Endothelial cell of umbilical vein (primary cell): ENCODE measurements at regions not wholly inside any gene's neighbourhood (a gene's known extent, or its start where the extent isn't known, plus 50 kb on each side); places are given as distances from the start of the nearest gene placed in this dataset.

Experiments used
- BruUV-seq: library from RNA; stranded (reverse); fragments of 400-500 nt; replicated peaks from 2 replicates; lab custom pipeline; 2021; lab: Mats Ljungman, UMichigan
- CTCF ChIA-PET: fragments of 300-600, 350-600 bp; sonication (Branson Sonifier 250); formaldehyde crosslinking; loops from one replicate; lab custom pipeline; 2021; ENCODE audit warnings: antibody characterized with exemption, inconsistent platforms; lab: Charles Lee
- POLR2A ChIA-PET: fragments of 300-600, 350-600 bp; sonication (Branson Sonifier 250); formaldehyde crosslinking; loops from one replicate; lab custom pipeline; 2021; ENCODE audit warnings: antibody characterized with exemption, inconsistent platforms; lab: Charles Lee
- DNase-seq: peaks from one replicate; pipeline ENCODE4 v3.0.0-alpha.2; 2011; ENCODE audit warnings: low read depth, low spot score
- FAIRE-seq: peaks from 2 replicates; lab custom pipeline; 2011; peaks lifted over from hg19 to GRCh38; lab: Jason Lieb, UNC
- H2AFZ ChIP-seq: 2 replicates; pipeline ENCODE4 v1.6.0; 2012; ENCODE audit warnings: low read depth, low read length, control low read depth, inconsistent platforms
- H3K27ac ChIP-seq: 2 replicates; pipeline ENCODE4 v1.5.1; 2011; ENCODE audit warnings: low read depth, mild to moderate bottlenecking, control low read depth, low read length, moderate library complexity; ENCODE audit not compliant: insufficient read depth
- H3K27me3 ChIP-seq, 2 experiments: 2 replicates each; pipeline versions ENCODE4 v1.6.0 to v1.6.1; 2011; ENCODE audit warnings: low read length in 2 of 2, mixed read lengths in 1 of 2; ENCODE audit not compliant: control insufficient read depth in 2 of 2, insufficient read depth in 2 of 2
- H3K36me3 ChIP-seq, 2 experiments: 2 replicates in 1 of 2; 3 replicates in 1 of 2; pipeline ENCODE4 v1.5.1; 2011; ENCODE audit warnings: low read length in 2 of 2, mild to moderate bottlenecking in 1 of 2, moderate library complexity in 1 of 2; ENCODE audit not compliant: control insufficient read depth in 2 of 2, insufficient read depth in 2 of 2; ENCODE audit errors: extremely low read depth in 1 of 2
- H3K4me1 ChIP-seq: 3 replicates; pipeline ENCODE4 v1.5.1; 2011; ENCODE audit warnings: mild to moderate bottlenecking, low read length; ENCODE audit not compliant: control insufficient read depth, insufficient read depth; ENCODE audit errors: extremely low read depth
- H3K4me2 ChIP-seq: 2 replicates; pipeline ENCODE4 v1.6.1; 2011; ENCODE audit warnings: low read length, control low read depth, mixed read lengths; ENCODE audit not compliant: insufficient read depth
- H3K4me3 ChIP-seq, 3 experiments: fragments of 200-600 bp in 1 of 3; sonication (generic), shearing (Covaris generic) in 1 of 3; replicated peaks in 1 of 3; 2 replicates each; pipeline ENCODE4 v1.5.1; 2011 to 2016; ENCODE audit warnings: control low read depth in 3 of 3, low read length in 3 of 3, mild to moderate bottlenecking in 2 of 3, inconsistent platforms in 1 of 3, low read depth in 1 of 3, moderate library complexity in 1 of 3; ENCODE audit not compliant: insufficient read depth in 1 of 3
- H3K79me2 ChIP-seq: 2 replicates; pipeline ENCODE4 v1.6.0; 2012; ENCODE audit warnings: low read length, inconsistent platforms; ENCODE audit not compliant: control insufficient read depth, insufficient read depth
- H3K9ac ChIP-seq: replicated peaks from 2 replicates; pipeline ENCODE3; 2011; ENCODE audit warnings: low read length, control low read depth; ENCODE audit not compliant: insufficient read depth; ENCODE audit errors: extremely low read depth
- H3K9me1 ChIP-seq: replicated peaks from 3 replicates; pipeline ENCODE4 v1.6.0; 2011; ENCODE audit warnings: mild to moderate bottlenecking, low read length; ENCODE audit not compliant: control insufficient read depth, insufficient read depth; ENCODE audit errors: extremely low read depth
- H3K9me3 ChIP-seq: replicated peaks from 2 replicates; pipeline ENCODE4 v1.5.1; 2012; ENCODE audit warnings: low read length, inconsistent platforms; ENCODE audit not compliant: control insufficient read depth, insufficient read depth
- H4K20me1 ChIP-seq: replicated peaks from 2 replicates; pipeline ENCODE3; 2011; ENCODE audit warnings: mild to moderate bottlenecking, low read length; ENCODE audit not compliant: control insufficient read depth, insufficient read depth; ENCODE audit errors: extremely low read depth
- CTCF ChIP-seq, 2 donors: IDR thresholded peaks; 1 replicate in 1 of 2; 2 replicates in 1 of 2; pipeline ENCODE4 v1.5.1; 2011; ENCODE audit warnings: low read length in 2 of 2, mild to moderate bottlenecking in 2 of 2, moderate library complexity in 2 of 2, control low read depth in 1 of 2, inconsistent platforms in 1 of 2, low read depth in 1 of 2; ENCODE audit not compliant: insufficient read depth in 1 of 2; ENCODE audit errors: extremely low read depth in 1 of 2
- EZH2 ChIP-seq: IDR thresholded peaks from 2 replicates; pipeline ENCODE4 v1.6.1; 2012; ENCODE audit warnings: borderline replicate concordance, low read depth, mild to moderate bottlenecking, moderate library complexity, low read length, inconsistent platforms; ENCODE audit not compliant: severe bottlenecking
- FOS ChIP-seq: IDR thresholded peaks from 2 replicates; pipeline ENCODE4 v1.6.1; 2011; ENCODE audit warnings: mild to moderate bottlenecking, low read length, moderate library complexity, borderline replicate concordance; ENCODE audit not compliant: insufficient read depth
- GATA2 ChIP-seq: IDR thresholded peaks from 2 replicates; pipeline ENCODE4 v1.7.0; 2011; ENCODE audit warnings: low read depth, mild to moderate bottlenecking, moderate library complexity, mixed read lengths, low read length; ENCODE audit not compliant: insufficient read length, insufficient read depth
- JUN ChIP-seq: IDR thresholded peaks from 2 replicates; pipeline ENCODE4 v1.6.1; 2011; ENCODE audit warnings: borderline replicate concordance, low read depth; ENCODE audit not compliant: insufficient read length, insufficient read depth
- MYC ChIP-seq: IDR thresholded peaks from one replicate; pipeline ENCODE4 v1.6.1; 2011; ENCODE audit warnings: mild to moderate bottlenecking, low read depth, low read length
- POLR2A ChIP-seq: IDR thresholded peaks from 2 replicates; pipeline ENCODE4 v1.6.1; 2012; ENCODE audit warnings: low read depth, mild to moderate bottlenecking, control low read depth, low read length
- POLR2AphosphoS5 ChIP-seq: IDR thresholded peaks from 2 replicates; pipeline ENCODE4 v1.6.1; 2012; ENCODE audit warnings: low read depth, mild to moderate bottlenecking, control low read depth, low read length, moderate library complexity; ENCODE audit not compliant: insufficient read depth
- dilution Hi-C: fragments of 300-500 bp; cut with MboI; formaldehyde crosslinking; loops from one replicate; pipeline ENCODE4 v1.15.0; 2019; ENCODE audit warnings: low sequenced_read_pairs; ENCODE audit not compliant: extremely low pct_ligation_motif_present
- intact Hi-C: fragments of 100-400 bp; cut with micrococcal nuclease; formaldehyde crosslinking; loops from one replicate; pipeline ENCODE4 v1.10.0; 2022
- TF ChIP-seq, protein P1 (sequence below): IDR thresholded peaks from 2 replicates; pipeline ENCODE4 v1.6.1; 2011; ENCODE audit not compliant: insufficient read depth, insufficient read length

DNA sequence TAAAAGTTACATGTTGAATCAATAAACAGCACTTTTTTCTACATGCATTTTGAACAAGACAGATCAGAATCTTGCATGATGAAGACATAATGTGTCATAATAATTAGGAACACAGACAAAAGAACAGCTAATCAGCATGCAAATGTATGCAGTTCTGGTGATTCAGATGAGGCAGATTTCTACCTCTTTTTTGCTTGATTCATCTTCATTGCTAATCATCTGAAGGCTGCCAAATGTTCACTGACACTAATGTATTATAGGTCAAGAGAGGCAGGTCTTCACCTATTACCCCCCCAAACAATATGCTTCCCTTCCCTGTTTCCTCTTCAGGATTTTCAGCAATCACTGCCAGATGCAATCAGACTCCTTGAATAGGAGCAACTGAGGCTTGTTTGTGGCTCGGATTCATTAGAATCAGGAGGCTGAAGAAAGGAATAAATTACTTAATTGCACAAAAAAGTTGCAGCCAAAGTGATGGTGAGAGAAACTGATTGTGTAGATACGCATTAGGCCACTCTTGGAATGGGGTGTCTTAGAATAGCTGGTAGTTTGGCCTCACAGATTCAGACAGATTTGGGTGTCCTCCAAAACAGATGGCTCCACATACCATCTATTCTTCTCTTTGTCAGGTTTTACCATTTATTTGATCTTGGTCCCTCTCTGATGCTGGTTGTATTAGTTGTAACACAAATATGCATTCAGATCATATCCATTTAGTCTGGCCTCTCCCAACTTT, 275.4 kb downstream of the RPS6KC1 start:
- H4K20me1 ChIP-seq, result no peaks in the 10 kb centered on the region
- H3K4me2 ChIP-seq, result no peak overlapping the region
- DNase-seq (no peak), FAIRE-seq (no peak)
- dilution Hi-C loops, result no loop called here
- intact Hi-C loops, result no loop called here
- no peak overlapping the region for H3K9ac ChIP-seq
- TF ChIP-seq EZH2, result no peak
- TF ChIP-seq CTCF (IDR thresholded peaks at IDR 0.05; ENCODE audit: extremely low read depth in 1 of 2, insufficient read depth in 1 of 2, low read depth in 1 of 2, low read length in 2 of 2), result no peak
- TF ChIP-seq POLR2AphosphoS5, result no peak
- no peak for TF ChIP-seq JUN
- TF ChIP-seq MYC, result no peak
- no peak for TF ChIP-seq POLR2A
- no peak for TF ChIP-seq GATA2
- TF ChIP-seq, protein P1, sequence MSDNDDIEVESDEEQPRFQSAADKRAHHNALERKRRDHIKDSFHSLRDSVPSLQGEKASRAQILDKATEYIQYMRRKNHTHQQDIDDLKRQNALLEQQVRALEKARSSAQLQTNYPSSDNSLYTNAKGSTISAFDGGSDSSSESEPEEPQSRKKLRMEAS, result no peak
- no peak for TF ChIP-seq FOS
- no peaks in the 10 kb centered on the region for H3K9me1 ChIP-seq
- ChIA-PET CTCF (no interaction called here), POLR2A (interaction anchor here (0.7 kb wide), 1 partner anchor 1012 kb away, joined by 5 read pairs; no protein-coding TSS in a partner anchor)
- H3K79me2 ChIP-seq, result no peaks in the 10 kb centered on the region
- H3K4me1 ChIP-seq, result no peaks in the 10 kb centered on the region
- no peak overlapping the region for H2AFZ ChIP-seq
- no peaks in the 10 kb centered on the region for H3K27me3 ChIP-seq
- H3K36me3 ChIP-seq, result no peaks in the 10 kb centered on the region
- H3K27ac ChIP-seq, result no peak overlapping the region
- H3K4me3 ChIP-seq, result no peak overlapping the region
- no TSS peak for BruUV-seq
- H3K9me3 ChIP-seq, result no peaks in the 10 kb centered on the region
